GM10248 (cell line): ENCODE measurements at regions not wholly inside any gene's neighbourhood (a gene's known extent, or its start where the extent isn't known, plus 50 kb on each side); places are given as distances from the start of the nearest gene placed in this dataset.

Source experiments
- CTCF ChIA-PET: fragments of 300-600 bp; sonication (Branson Sonifier 250); formaldehyde crosslinking; extraction: SDS; loops from one replicate; lab custom pipeline; 2021; ENCODE audit warnings: antibody characterized with exemption; lab: Yijun Ruan, JAX
- POLR2A ChIA-PET: fragments of 350-650 bp; sonication (Branson Sonifier 250); formaldehyde crosslinking; extraction: SDS; loops from one replicate; lab custom pipeline; 2020; ENCODE audit warnings: antibody characterized with exemption; lab: Yijun Ruan, JAX
- DNase-seq: peaks from one replicate; pipeline ENCODE4 v3.0.0; 2012; ENCODE audit errors: extremely low spot score
- TF ChIP-seq, protein P1 (sequence below): IDR thresholded peaks from 2 replicates; pipeline ENCODE4 v1.5.1; 2012; ENCODE audit warnings: mild to moderate bottlenecking, low read depth; ENCODE audit errors: extremely low read depth, missing control alignments, control extremely low read depth

DNA sequence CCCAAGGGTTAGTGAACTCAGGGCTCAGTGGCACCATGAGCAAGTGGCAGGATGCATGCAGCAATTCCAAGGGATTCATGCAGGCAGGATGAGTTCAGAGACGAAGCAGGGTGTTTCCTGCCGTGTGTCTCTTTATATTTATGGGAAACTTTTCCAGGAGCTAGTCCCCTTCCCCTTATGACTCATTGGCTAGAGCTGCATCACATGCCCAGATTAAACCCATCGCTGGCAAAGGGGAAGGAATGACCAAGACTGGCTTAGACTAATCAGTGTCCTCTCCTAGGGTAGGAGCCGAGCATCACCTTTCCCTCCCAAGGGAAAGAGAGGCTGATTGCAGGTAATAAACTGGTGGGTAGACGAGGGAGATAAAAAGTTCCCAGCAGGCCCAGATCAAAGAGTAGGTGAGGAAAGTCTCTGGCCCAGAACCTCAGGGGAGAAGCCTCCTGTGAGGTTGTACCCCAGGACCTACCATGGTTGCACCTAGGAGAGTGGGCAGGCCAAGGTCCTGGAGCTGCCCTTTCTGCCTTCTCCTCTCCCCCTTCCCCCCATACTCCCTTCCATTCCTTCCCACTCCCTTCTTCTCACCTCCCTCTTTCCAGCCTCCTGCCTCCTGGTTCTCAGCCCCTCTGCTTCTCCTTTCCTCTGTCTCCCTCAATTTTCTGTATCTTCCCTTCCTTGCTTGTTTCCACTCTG is 67.8 kb upstream of the ITGA11 start:
- CTCF ChIA-PET = interaction anchor here (0.9 kb wide), 1 partner anchor 50 kb away, joined by 3 read pairs; no protein-coding TSS in a partner anchor
- TF ChIP-seq, protein P1, sequence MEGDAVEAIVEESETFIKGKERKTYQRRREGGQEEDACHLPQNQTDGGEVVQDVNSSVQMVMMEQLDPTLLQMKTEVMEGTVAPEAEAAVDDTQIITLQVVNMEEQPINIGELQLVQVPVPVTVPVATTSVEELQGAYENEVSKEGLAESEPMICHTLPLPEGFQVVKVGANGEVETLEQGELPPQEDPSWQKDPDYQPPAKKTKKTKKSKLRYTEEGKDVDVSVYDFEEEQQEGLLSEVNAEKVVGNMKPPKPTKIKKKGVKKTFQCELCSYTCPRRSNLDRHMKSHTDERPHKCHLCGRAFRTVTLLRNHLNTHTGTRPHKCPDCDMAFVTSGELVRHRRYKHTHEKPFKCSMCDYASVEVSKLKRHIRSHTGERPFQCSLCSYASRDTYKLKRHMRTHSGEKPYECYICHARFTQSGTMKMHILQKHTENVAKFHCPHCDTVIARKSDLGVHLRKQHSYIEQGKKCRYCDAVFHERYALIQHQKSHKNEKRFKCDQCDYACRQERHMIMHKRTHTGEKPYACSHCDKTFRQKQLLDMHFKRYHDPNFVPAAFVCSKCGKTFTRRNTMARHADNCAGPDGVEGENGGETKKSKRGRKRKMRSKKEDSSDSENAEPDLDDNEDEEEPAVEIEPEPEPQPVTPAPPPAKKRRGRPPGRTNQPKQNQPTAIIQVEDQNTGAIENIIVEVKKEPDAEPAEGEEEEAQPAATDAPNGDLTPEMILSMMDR = no peak
- DNase-seq = no peak
- POLR2A ChIA-PET = no interaction called here

GRCh38 chr15:68500363-68501258 is 68.6 kb upstream of the ITGA11 start:
- no peak for DNase-seq
- TF ChIP-seq, protein P1 = no peak
- ChIA-PET POLR2A (no interaction called here), CTCF (no interaction called here)

DNA sequence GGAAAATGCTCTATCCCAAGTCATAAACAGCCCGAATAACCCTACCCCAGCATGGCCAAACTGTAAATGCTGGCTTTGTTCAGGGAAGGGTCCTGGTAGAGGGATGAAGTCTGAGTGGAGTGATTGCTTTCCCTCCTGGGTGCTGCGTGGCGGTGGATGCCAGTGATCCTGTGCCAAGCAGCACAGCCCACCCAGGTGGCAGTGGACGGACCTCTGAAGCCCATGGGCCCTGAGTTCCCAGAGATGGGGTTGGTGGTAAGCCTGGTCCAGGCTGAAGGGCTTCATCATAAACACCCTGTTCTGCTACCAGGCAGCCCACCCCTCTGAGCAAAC is 69.3 kb upstream of the ITGA11 start:
- TF ChIP-seq, protein P1 = no peak
- no peak for DNase-seq
- ChIA-PET CTCF (interaction anchor here (2.2 kb wide), 1 partner anchor 49 kb away, joined by 8 read pairs; no protein-coding TSS in a partner anchor), POLR2A (no interaction called here)

- ChIA-PET POLR2A (no interaction called here), CTCF (interaction anchor here (1.1 to 2.2 kb wide), 3 partner anchors 12 to 48 kb away, joined by 3 to 8 read pairs (median 3); no protein-coding TSS in a partner anchor)
- TF ChIP-seq, protein P1 = no peak
- no peak for DNase-seq
These were observed 69.7 kb upstream of the ITGA11 start for GRCh38 chr15:68501616-68502015.

GRCh38 chr15:68502398-68502901 is 70.5 kb upstream of the ITGA11 start:
- no peak for DNase-seq
- TF ChIP-seq, protein P1 = no peak
- CTCF ChIA-PET = interaction anchor here (1.0 to 2.2 kb wide), 4 partner anchors 12 to 48 kb away, joined by 3 to 8 read pairs (median 3); no protein-coding TSS in a partner anchor
- POLR2A ChIA-PET = no interaction called here

DNA sequence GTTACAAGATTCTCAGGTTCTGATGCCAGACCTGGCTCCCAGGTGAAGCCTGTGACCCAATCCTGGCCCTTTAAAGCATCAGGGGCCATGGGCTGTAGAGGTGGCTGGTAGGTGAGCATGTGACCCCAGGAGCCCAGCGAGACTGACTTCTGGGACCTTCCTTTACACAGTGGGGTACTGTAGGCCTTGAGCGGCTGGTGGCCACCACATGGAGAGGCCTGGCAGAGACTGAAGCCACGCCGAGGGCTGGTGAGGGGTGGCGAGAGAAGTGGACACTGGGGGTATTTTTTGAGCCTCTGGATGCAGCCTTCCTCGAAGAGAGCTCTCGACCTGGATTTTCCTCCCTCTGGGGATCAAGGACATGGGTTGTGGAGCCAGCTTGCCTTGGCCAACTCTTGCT is 71.2 kb upstream of the ITGA11 start:
- ChIA-PET CTCF (interaction anchor here (1.6 to 2.2 kb wide), 2 partner anchors 8 to 47 kb away, joined by 6 to 8 read pairs; no protein-coding TSS in a partner anchor), POLR2A (no interaction called here)
- no peak for DNase-seq
- TF ChIP-seq, protein P1 = no peak
